ENCODE measurements at regions not wholly inside any gene's neighbourhood (a gene's known extent, or its start where the extent isn't known, plus 50 kb on each side); places are given as distances from the start of the nearest gene placed in this dataset.

DNA sequence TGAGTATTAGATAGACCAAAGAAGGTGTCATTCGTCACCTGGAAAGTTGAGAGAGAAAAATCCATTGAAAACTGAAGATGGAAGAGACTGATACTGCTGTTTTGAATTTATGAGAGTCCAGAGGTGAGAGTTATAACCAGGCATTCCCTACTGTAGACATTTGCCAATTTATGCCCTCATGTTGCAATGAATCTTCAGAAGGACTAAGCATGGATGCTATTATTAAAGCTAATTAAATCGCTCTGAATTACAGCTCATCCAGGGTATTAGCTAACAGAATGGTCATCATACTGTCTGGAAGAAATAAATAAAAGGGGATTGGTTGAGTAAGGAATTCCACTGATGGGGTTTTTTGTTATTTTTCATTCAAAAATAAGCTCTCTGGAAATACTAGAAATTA lies 101.6 kb upstream of the PLPP4 start:
- DNase-seq (ENCODE audit: low spot score in 2 of 2), result no peak
- Histone ChIP-seq H3K27me3 (no peaks in the 10 kb centered on the region), H3K4me1 (no peaks in the 10 kb centered on the region), H3K36me3 (no peaks in the 10 kb centered on the region), H3K27ac (no peak overlapping the region), H3K9me3 (no peaks in the 10 kb centered on the region), H3K4me3 (no peak overlapping the region)
- intact Hi-C loops (cut with DNase I), result no loop called here
- TF ChIP-seq, protein P1, sequence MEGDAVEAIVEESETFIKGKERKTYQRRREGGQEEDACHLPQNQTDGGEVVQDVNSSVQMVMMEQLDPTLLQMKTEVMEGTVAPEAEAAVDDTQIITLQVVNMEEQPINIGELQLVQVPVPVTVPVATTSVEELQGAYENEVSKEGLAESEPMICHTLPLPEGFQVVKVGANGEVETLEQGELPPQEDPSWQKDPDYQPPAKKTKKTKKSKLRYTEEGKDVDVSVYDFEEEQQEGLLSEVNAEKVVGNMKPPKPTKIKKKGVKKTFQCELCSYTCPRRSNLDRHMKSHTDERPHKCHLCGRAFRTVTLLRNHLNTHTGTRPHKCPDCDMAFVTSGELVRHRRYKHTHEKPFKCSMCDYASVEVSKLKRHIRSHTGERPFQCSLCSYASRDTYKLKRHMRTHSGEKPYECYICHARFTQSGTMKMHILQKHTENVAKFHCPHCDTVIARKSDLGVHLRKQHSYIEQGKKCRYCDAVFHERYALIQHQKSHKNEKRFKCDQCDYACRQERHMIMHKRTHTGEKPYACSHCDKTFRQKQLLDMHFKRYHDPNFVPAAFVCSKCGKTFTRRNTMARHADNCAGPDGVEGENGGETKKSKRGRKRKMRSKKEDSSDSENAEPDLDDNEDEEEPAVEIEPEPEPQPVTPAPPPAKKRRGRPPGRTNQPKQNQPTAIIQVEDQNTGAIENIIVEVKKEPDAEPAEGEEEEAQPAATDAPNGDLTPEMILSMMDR (IDR thresholded peaks at IDR 0.05), result no peak

DNA sequence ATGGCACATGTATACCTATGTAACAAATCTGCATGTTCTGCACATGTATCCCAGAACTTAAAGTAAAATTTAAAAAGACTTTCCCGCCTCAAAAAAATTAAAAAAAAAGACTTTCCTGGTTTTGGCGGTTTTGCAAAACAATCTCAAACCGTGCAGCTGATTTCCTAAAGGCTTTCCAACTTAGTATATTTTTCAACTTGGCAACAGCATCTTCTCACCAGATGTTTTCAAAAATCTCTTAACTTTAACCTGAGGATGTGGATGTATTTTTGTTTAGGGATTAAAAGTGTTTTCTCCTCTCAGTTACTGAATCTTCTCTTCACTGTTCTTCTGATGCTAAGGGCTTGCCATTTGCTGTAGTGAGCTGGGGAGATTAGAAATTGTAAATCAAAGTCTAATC lies 96.5 kb upstream of the PLPP4 start:
- H3K27ac ChIP-seq, result no peak overlapping the region
- H3K4me3 ChIP-seq, result no peak overlapping the region
- H3K4me1 ChIP-seq, result no peaks in the 10 kb centered on the region
- no peaks in the 10 kb centered on the region for H3K27me3 ChIP-seq
- intact Hi-C loops (cut with DNase I), result no loop called here
- no peaks in the 10 kb centered on the region for H3K36me3 ChIP-seq
- H3K9me3 ChIP-seq, result no peaks in the 10 kb centered on the region
- DNase-seq (ENCODE audit: low spot score in 2 of 2), result no peak
- TF ChIP-seq, protein P1 (IDR thresholded peaks at IDR 0.05), result no peak

DNA sequence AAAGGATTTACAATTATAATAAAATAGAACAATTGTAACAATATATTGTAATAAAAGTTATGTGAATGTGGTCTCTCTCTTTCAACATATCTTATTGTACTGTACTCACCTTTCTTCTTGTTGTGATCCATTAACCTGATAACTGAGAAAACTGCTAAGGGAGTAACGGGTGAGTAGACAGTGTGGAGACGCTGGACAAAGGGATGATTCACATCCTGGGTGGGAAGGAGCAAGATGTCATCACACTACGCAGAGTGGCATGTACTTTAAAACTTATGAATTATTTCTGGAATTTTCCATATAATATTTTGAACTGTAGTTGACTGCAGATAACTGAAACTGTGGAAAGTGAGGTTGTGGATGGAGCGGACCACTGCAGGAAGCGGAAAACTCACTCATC lies 91.2 kb upstream of the PLPP4 start:
- DNase-seq (ENCODE audit: low spot score in 2 of 2), result no peak
- Histone ChIP-seq H3K4me3 (no peak overlapping the region), H3K4me1 (no peaks in the 10 kb centered on the region), H3K36me3 (no peaks in the 10 kb centered on the region), H3K27me3 (no peaks in the 10 kb centered on the region), H3K27ac (no peak overlapping the region), H3K9me3 (no peaks in the 10 kb centered on the region)
- TF ChIP-seq, protein P1 (IDR thresholded peaks at IDR 0.05), result no peak
- intact Hi-C loops (cut with DNase I), result no loop called here

DNA sequence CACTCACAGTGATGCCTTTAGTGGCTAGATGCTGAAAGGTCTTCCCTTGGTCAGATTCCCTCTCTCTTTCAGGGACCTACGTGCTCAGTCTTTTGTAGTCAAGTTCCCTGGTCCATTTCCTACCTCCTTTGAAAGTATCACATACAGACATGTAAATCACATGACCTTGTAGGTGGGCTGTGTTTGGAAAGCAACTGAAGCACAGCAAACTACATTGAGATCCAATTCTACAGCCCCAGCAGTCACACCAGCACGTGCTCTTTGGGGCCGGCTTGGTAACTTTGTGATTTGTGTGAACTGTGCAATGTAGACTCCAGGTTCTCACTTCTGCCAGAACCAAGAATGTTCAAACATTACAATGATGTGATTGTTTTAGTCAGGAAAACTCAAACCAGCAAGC lies 89.7 kb upstream of the PLPP4 start:
- Histone ChIP-seq H3K4me3 (no peak overlapping the region), H3K4me1 (no peaks in the 10 kb centered on the region), H3K27ac (no peak overlapping the region), H3K36me3 (no peaks in the 10 kb centered on the region), H3K27me3 (no peaks in the 10 kb centered on the region), H3K9me3 (no peaks in the 10 kb centered on the region)
- intact Hi-C loops (cut with DNase I), result no loop called here
- no peak for DNase-seq (ENCODE audit: low spot score in 2 of 2)
- TF ChIP-seq, protein P1 (IDR thresholded peaks at IDR 0.05), result no peak

DNA sequence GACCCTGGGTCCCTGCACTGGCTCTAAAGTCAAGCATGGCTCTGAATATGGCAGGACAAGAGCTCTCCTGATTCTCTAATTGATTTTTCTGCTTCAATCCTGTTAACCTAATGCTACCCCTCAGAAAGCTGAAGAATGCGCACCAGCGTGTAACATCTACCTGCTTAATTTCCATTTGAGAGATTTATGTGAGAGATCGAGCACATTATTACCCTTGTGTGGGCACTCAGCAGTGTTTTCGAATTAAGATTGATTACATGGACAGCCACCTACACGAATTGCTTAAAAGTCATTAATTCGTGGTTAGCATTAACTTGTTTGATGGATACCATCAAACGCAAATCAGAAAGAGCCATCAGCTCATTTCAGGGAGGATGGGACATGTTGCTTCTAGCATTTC lies 88.7 kb upstream of the PLPP4 start:
- Histone ChIP-seq H3K36me3 (no peaks in the 10 kb centered on the region), H3K27ac (no peak overlapping the region), H3K4me1 (no peaks in the 10 kb centered on the region), H3K27me3 (no peaks in the 10 kb centered on the region), H3K9me3 (no peaks in the 10 kb centered on the region), H3K4me3 (no peak overlapping the region)
- TF ChIP-seq, protein P1 (IDR thresholded peaks at IDR 0.05), result no peak
- intact Hi-C loops (cut with DNase I), result no loop called here
- no peak for DNase-seq (ENCODE audit: low spot score in 2 of 2)

DNA sequence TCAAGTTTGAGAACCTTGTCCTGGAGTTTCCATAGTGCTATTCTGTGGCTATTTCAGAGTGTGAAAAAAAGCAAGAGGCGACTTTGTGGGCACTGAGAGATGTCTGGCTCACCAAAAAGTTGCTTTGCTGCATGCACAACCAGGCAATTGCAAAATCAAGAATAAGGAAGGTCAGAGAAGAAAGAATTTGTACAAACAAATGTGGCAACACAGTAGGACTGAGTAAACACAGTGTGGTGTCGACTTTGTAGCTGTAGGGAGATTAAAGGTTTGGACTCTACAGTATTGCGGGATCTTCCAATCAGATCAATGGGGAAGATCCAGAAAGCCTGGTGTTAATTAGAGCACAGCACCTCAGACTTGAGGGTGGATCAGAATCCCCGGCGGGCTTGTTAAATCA lies 88.1 kb upstream of the PLPP4 start:
- TF ChIP-seq, protein P1 (IDR thresholded peaks at IDR 0.05), result no peak
- no peak for DNase-seq (ENCODE audit: low spot score in 2 of 2)
- Histone ChIP-seq H3K4me3 (no peak overlapping the region), H3K27ac (no peak overlapping the region), H3K4me1 (no peaks in the 10 kb centered on the region), H3K27me3 (no peaks in the 10 kb centered on the region), H3K9me3 (no peaks in the 10 kb centered on the region), H3K36me3 (no peaks in the 10 kb centered on the region)
- intact Hi-C loops (cut with DNase I), result no loop called here

Data from ascending aorta (tissue), 2 donors.